ENCODE measurements at regions not wholly inside any gene's neighbourhood (a gene's known extent, or its start where the extent isn't known, plus 50 kb on each side); places are given as distances from the start of the nearest gene placed in this dataset.
"Not testable (repeated sequence)": the region's sequence is repeated elsewhere in the genome, so short reads cannot be mapped to it uniquely, and the experiment has no call there.

GRCh38 chr18:11511434-11512095 is 97.8 kb upstream of the SLC35G4 start:
- DNase-seq (ENCODE audit: low spot score) = no peak

GRCh38 chr18:11506856-11507255 is 102.5 kb upstream of the SLC35G4 start:
- DNase-seq (ENCODE audit: low spot score) = no peak

GRCh38 chr18:11505993-11506392 is 103.4 kb upstream of the SLC35G4 start:
- no peak for DNase-seq (ENCODE audit: low spot score)

GRCh38 chr18:11504962-11505361 is 104.4 kb upstream of the SLC35G4 start:
- no peak for DNase-seq (ENCODE audit: low spot score)

GRCh38 chr18:11502368-11502767 is 107.0 kb upstream of the SLC35G4 start:
- no peak for DNase-seq (ENCODE audit: low spot score)

- no peak for DNase-seq (ENCODE audit: low spot score)
These were observed 108.0 kb upstream of the SLC35G4 start for GRCh38 chr18:11501352-11501751.

- no peak for DNase-seq (ENCODE audit: low spot score)
These were observed 109.0 kb upstream of the SLC35G4 start for GRCh38 chr18:11500153-11501122.

- no peak for DNase-seq (ENCODE audit: low spot score)
These were observed 110.6 kb upstream of the SLC35G4 start for GRCh38 chr18:11498821-11499220.

GRCh38 chr18:11497585-11497984 is 111.8 kb upstream of the SLC35G4 start:
- DNase-seq (ENCODE audit: low spot score) = no peak

GRCh38 chr18:11496526-11497172 is 112.7 kb upstream of the SLC35G4 start:
- no peak for DNase-seq (ENCODE audit: low spot score)

- no peak for DNase-seq (ENCODE audit: low spot score)
These were observed 114.0 kb upstream of the SLC35G4 start for GRCh38 chr18:11495441-11495840.

GRCh38 chr18:11494107-11494506 is 115.3 kb upstream of the SLC35G4 start:
- DNase-seq (ENCODE audit: low spot score) = no peak

GRCh38 chr18:11489266-11489899 is 120.0 kb upstream of the SLC35G4 start:
- no peak for DNase-seq (ENCODE audit: low spot score)

GRCh38 chr18:11488175-11488574 is 121.2 kb upstream of the SLC35G4 start:
- no peak for DNase-seq (ENCODE audit: low spot score)

- no peak for DNase-seq (ENCODE audit: low spot score)
These were observed 122.0 kb upstream of the SLC35G4 start for GRCh38 chr18:11487390-11487789.

- DNase-seq (ENCODE audit: low spot score) = no peak
These were observed 127.1 kb upstream of the SLC35G4 start for GRCh38 chr18:11482271-11482670.

- no peak for DNase-seq (ENCODE audit: low spot score)
These were observed 128.7 kb upstream of the SLC35G4 start for GRCh38 chr18:11480692-11481091.

GRCh38 chr18:11479031-11479430 is 130.4 kb upstream of the SLC35G4 start:
- DNase-seq (ENCODE audit: low spot score) = not testable (repeated sequence)

GRCh38 chr18:11470941-11471340 is 138.5 kb upstream of the SLC35G4 start:
- no peak for DNase-seq (ENCODE audit: low spot score)

- no peak for DNase-seq (ENCODE audit: low spot score)
These were observed 140.8 kb upstream of the SLC35G4 start for GRCh38 chr18:11468617-11469016.

GRCh38 chr18:11468120-11468519 is 141.3 kb upstream of the SLC35G4 start:
- no peak for DNase-seq (ENCODE audit: low spot score)

GRCh38 chr18:11467611-11468010 is 141.8 kb upstream of the SLC35G4 start:
- DNase-seq (ENCODE audit: low spot score) = no peak
